Natural killer cell (primary cell): ENCODE measurements at regions not wholly inside any gene's neighbourhood (a gene's known extent, or its start where the extent isn't known, plus 50 kb on each side); places are given as distances from the start of the nearest gene placed in this dataset.

ENCODE experiments used
- ATAC-seq, 3 donors: fragments of 150-1000 bp in 2 of 3; fragments of 200-7000 bp in 1 of 3; cut with Tn5 transposase; 1 replicate in 1 of 3; 2 replicates in 2 of 3; pipeline ENCODE4 v1.10.0; 2021; ENCODE audit warnings: mild to moderate bottlenecking in 2 of 3, moderate library complexity in 2 of 3
- DNase-seq, 2 donors: peaks; one replicate each; pipeline versions ENCODE4 v3.0.0 to v3.0.0-alpha.2; 2013 to 2021; ENCODE audit warnings: mixed read lengths in 1 of 2
- H3K27ac ChIP-seq: one replicate; pipeline ENCODE4 v1.5.1; 2013; ENCODE audit warnings: mild to moderate bottlenecking, low read length
- H3K27me3 ChIP-seq: one replicate; pipeline ENCODE4 v1.6.1; 2013; ENCODE audit warnings: low read length; ENCODE audit not compliant: control insufficient read depth, insufficient read depth
- H3K36me3 ChIP-seq: one replicate; pipeline ENCODE4 v1.6.1; 2013; ENCODE audit warnings: low read length; ENCODE audit not compliant: control insufficient read depth, insufficient read depth
- H3K4me1 ChIP-seq: one replicate; pipeline ENCODE4 v1.6.1; 2013; ENCODE audit warnings: low read length; ENCODE audit not compliant: control insufficient read depth, insufficient read depth
- H3K4me3 ChIP-seq: one replicate; pipeline ENCODE4 v1.5.1; 2013; ENCODE audit warnings: low read length
- H3K9me3 ChIP-seq: one replicate; pipeline ENCODE4 v1.6.1; 2013; ENCODE audit warnings: low read length; ENCODE audit not compliant: control insufficient read depth, insufficient read depth
- H3K27ac Mint-ChIP-seq, 2 donors: one replicate each; pipeline ENCODE4 v1.8.0; 2022; ENCODE audit warnings: mild to moderate bottlenecking in 2 of 2, mixed read lengths in 2 of 2, moderate library complexity in 1 of 2
- H3K27me3 Mint-ChIP-seq, 2 donors: one replicate each; pipeline ENCODE4 v1.8.0; 2022; ENCODE audit warnings: low read depth in 2 of 2, mixed read lengths in 2 of 2
- H3K36me3 Mint-ChIP-seq: one replicate; pipeline ENCODE4 v1.8.0; 2022; ENCODE audit warnings: mixed read lengths
- H3K4me1 Mint-ChIP-seq, 2 donors: one replicate each; pipeline ENCODE4 v1.8.0; 2022; ENCODE audit warnings: mixed read lengths in 2 of 2
- H3K4me3 Mint-ChIP-seq: one replicate; pipeline ENCODE4 v1.8.0; 2022; ENCODE audit warnings: mild to moderate bottlenecking, moderate library complexity, mixed read lengths
- H3K9me3 Mint-ChIP-seq, 2 donors: one replicate each; pipeline ENCODE4 v1.8.0; 2022; ENCODE audit warnings: mixed read lengths in 2 of 2
- CTCF ChIP-seq: fragments of 200-600 bp; IDR thresholded peaks from one replicate; pipeline ENCODE4 v1.8.0; 2022; ENCODE audit warnings: antibody characterized with exemption
- WGBS: methylation state at CpG from one replicate; pipeline ENCODE4 v1.1.7; 2013; ENCODE audit warnings: missing lambda C conversion rate; ENCODE audit not compliant: insufficient coverage; 5-methylcytosine and 5-hydroxymethylcytosine counted together
- intact Hi-C: fragments of 100-400 bp; cut with micrococcal nuclease; formaldehyde crosslinking; loops from one replicate; pipeline ENCODE4 v1.14.2; 2022

- DNase-seq (no peak), ATAC-seq (no peak)
- H3K36me3 ChIP-seq = no peaks in the 10 kb centered on the region
- H3K27ac ChIP-seq = no peak overlapping the region
- no peak for TF ChIP-seq CTCF
- WGBS = 60% methylated on average over 5 of the region's 5 CpGs
- H3K27me3 ChIP-seq = no peaks in the 10 kb centered on the region
- Mint-ChIP-seq H3K27me3 (peaks cover 6 to 7% of the 10 kb centered on the region in 2 donors), H3K4me3 (no peak overlapping the region), H3K4me1 (no peaks in the 10 kb centered on the region), H3K36me3 (no peaks in the 10 kb centered on the region), H3K27ac (no peak overlapping the region), H3K9me3 (no peaks in the 10 kb centered on the region)
- intact Hi-C loops = no loop called here
- no peak overlapping the region for H3K4me3 ChIP-seq
- no peaks in the 10 kb centered on the region for H3K9me3 ChIP-seq
- H3K4me1 ChIP-seq = no peaks in the 10 kb centered on the region
Measured at GRCh38 chr19:27975419-27976005, 1237.4 kb downstream of the UQCRFS1 start.

GRCh38 chr19:27974082-27974513 lies 1238.9 kb downstream of the UQCRFS1 start:
- no peaks in the 10 kb centered on the region for H3K9me3 ChIP-seq

GRCh38 chr19:27972291-27973040 lies 1240.5 kb downstream of the UQCRFS1 start:
- H3K9me3 Mint-ChIP-seq = no peaks in the 10 kb centered on the region
- DNase-seq = no peak
- H3K4me1 ChIP-seq = no peaks in the 10 kb centered on the region
- no peaks in the 10 kb centered on the region for H3K4me1 Mint-ChIP-seq
- no peak overlapping the region for H3K4me3 Mint-ChIP-seq
- TF ChIP-seq CTCF = no peak
- no peak overlapping the region for H3K27ac ChIP-seq
- H3K4me3 ChIP-seq = no peak overlapping the region
- H3K27me3 ChIP-seq = no peaks in the 10 kb centered on the region
- 52% methylated on average over 4 of the region's 5 CpGs for WGBS
- H3K9me3 ChIP-seq = no peaks in the 10 kb centered on the region
- intact Hi-C loops = no loop called here
- ATAC-seq = no peak
- H3K27me3 Mint-ChIP-seq = peaks cover 0 to 6% of the 10 kb centered on the region in 2 donors
- H3K27ac Mint-ChIP-seq = no peak overlapping the region
- no peaks in the 10 kb centered on the region for H3K36me3 ChIP-seq
- no peaks in the 10 kb centered on the region for H3K36me3 Mint-ChIP-seq

More at GRCh38 chr19:27974082-27974513, 1238.9 kb downstream of the UQCRFS1 start:
- Histone ChIP-seq H3K36me3 (no peaks in the 10 kb centered on the region), H3K27me3 (no peaks in the 10 kb centered on the region), H3K27ac (no peak overlapping the region), H3K4me1 (no peaks in the 10 kb centered on the region), H3K4me3 (no peak overlapping the region)
- H3K27me3 Mint-ChIP-seq = peaks cover 6 to 7% of the 10 kb centered on the region in 2 donors
- H3K36me3 Mint-ChIP-seq = no peaks in the 10 kb centered on the region
- intact Hi-C loops = no loop called here
- H3K9me3 Mint-ChIP-seq = no peaks in the 10 kb centered on the region
- no peak for ATAC-seq
- H3K27ac Mint-ChIP-seq = no peak overlapping the region
- H3K4me3 Mint-ChIP-seq = no peak overlapping the region
- DNase-seq = no peak
- TF ChIP-seq CTCF = no peak
- WGBS = 20% methylated on average over 2 of the region's 2 CpGs
- H3K4me1 Mint-ChIP-seq = no peaks in the 10 kb centered on the region
